Body of pancreas (tissue), 4 donors: ENCODE measurements at regions not wholly inside any gene's neighbourhood (a gene's known extent, or its start where the extent isn't known, plus 50 kb on each side); places are given as distances from the start of the nearest gene placed in this dataset.

Source experiments
- CTCF ChIP-seq, 7 experiments: fragments of 450-650 bp in 4 of 7; fragments of 200-600 bp in 3 of 7; sonication (generic) in 3 of 7; IDR thresholded peaks; one replicate each; pipeline ENCODE4 v1.5.1; 2016 to 2019; ENCODE audit warnings: antibody characterized with exemption in 7 of 7
- POLR2A ChIP-seq, 3 donors: fragments of 450-650 bp; IDR thresholded peaks; one replicate each; pipeline ENCODE4 v1.6.1; 2016; ENCODE audit warnings: antibody characterized with exemption in 3 of 3, mild to moderate bottlenecking in 2 of 3

DNA sequence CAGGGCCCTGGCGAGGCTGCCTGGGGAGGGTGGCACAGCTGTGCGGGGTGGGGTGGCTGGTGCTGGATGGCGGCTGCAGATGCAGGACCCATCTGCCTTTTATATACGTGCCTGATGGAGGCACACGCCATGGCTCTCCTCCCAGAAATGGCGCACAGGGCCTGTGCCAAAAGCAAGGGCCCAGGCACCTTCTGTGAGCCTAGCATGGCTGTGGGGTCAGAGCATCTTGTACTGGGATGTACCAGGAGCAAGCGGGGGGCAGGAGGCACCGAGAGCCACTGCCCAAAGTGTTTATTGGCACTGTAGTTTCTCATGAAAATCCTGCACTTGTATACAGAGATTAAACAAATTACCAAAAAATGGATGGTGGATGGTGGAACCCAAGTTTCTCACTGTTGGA, 724.1 kb downstream of the GALR1 start:
- TF ChIP-seq CTCF (IDR thresholded peaks at IDR 0.05) (no peak), POLR2A (IDR thresholded peaks at IDR 0.05) (no peak)
